CD14-positive monocyte (primary cell): ENCODE measurements at regions not wholly inside any gene's neighbourhood (a gene's known extent, or its start where the extent isn't known, plus 50 kb on each side); places are given as distances from the start of the nearest gene placed in this dataset. TPM values are rescaled to one million over a fixed set of nuclear protein-coding genes. Genes with fewer than 3 reads are reported as not detected.

Experiments
- DNase-seq, 3 donors: peaks; one replicate each; pipeline ENCODE4 v3.0.0-alpha.2; 2011 to 2022
- H2AFZ ChIP-seq: 2 replicates; pipeline ENCODE4 v1.6.0; 2012; ENCODE audit warnings: mild to moderate bottlenecking, low read depth, low read length, inconsistent platforms; ENCODE audit not compliant: insufficient read depth, poor library complexity, severe bottlenecking
- H3K27ac ChIP-seq, 2 donors: 1 replicate in 1 of 2; 2 replicates in 1 of 2; pipeline ENCODE4 v1.5.1; 2012 to 2013; ENCODE audit warnings: low read length in 2 of 2, control low read depth in 1 of 2, inconsistent platforms in 1 of 2, low read depth in 1 of 2, mild to moderate bottlenecking in 1 of 2
- H3K27me3 ChIP-seq, 2 donors: one replicate each; pipeline versions ENCODE4 v1.6.0 to v1.6.1; 2011 to 2013; ENCODE audit warnings: low read length in 2 of 2; ENCODE audit not compliant: control insufficient read depth in 2 of 2, insufficient read depth in 2 of 2
- H3K36me3 ChIP-seq, 2 donors: replicated peaks in 1 of 2; 1 replicate in 1 of 2; 2 replicates in 1 of 2; pipeline versions ENCODE4 v1.5.1 to v1.6.1; 2012 to 2013; ENCODE audit warnings: low read length in 2 of 2, control low read depth in 1 of 2, inconsistent platforms in 1 of 2, mild to moderate bottlenecking in 1 of 2; ENCODE audit not compliant: insufficient read depth in 2 of 2, control insufficient read depth in 1 of 2
- H3K4me1 ChIP-seq, 2 donors: 1 replicate in 1 of 2; 2 replicates in 1 of 2; pipeline versions ENCODE4 v1.5.1 to v1.6.1; 2012 to 2013; ENCODE audit warnings: low read length in 2 of 2, control low read depth in 1 of 2, inconsistent platforms in 1 of 2, mild to moderate bottlenecking in 1 of 2, moderate library complexity in 1 of 2; ENCODE audit not compliant: insufficient read depth in 2 of 2, control insufficient read depth in 1 of 2
- H3K4me2 ChIP-seq: replicated peaks from 2 replicates; pipeline ENCODE3; 2012; ENCODE audit warnings: low read length, moderate library complexity, mild to moderate bottlenecking; ENCODE audit not compliant: poor library complexity, severe bottlenecking; ENCODE audit errors: extremely low read depth
- H3K4me3 ChIP-seq, 3 experiments: fragments of 200-600 bp in 1 of 3; sonication (generic) in 1 of 3; replicated peaks in 1 of 3; 1 replicate in 2 of 3; 2 replicates in 1 of 3; pipeline ENCODE4 v1.5.1; 2011 to 2013; ENCODE audit warnings: low read length in 3 of 3, mild to moderate bottlenecking in 3 of 3, control low read depth in 2 of 3, low read depth in 2 of 3, inconsistent platforms in 1 of 3, moderate library complexity in 1 of 3
- H3K79me2 ChIP-seq: 2 replicates; pipeline ENCODE4 v1.6.0; 2012; ENCODE audit warnings: mild to moderate bottlenecking, control low read depth, inconsistent platforms, low read length, moderate library complexity; ENCODE audit not compliant: insufficient read depth
- H3K9ac ChIP-seq: 2 replicates; pipeline ENCODE4 v1.6.0; 2017; ENCODE audit warnings: low read length, mild to moderate bottlenecking; ENCODE audit not compliant: insufficient read depth, poor library complexity, severe bottlenecking
- H3K9me3 ChIP-seq, 2 donors: replicated peaks in 1 of 2; 1 replicate in 1 of 2; 2 replicates in 1 of 2; pipeline versions ENCODE4 v1.5.1 to v1.6.1; 2012 to 2013; ENCODE audit warnings: low read length in 2 of 2, control low read depth in 1 of 2; ENCODE audit not compliant: control insufficient read depth in 1 of 2, insufficient read depth in 1 of 2
- H4K20me1 ChIP-seq: 2 replicates; pipeline ENCODE4 v1.6.0; 2012; ENCODE audit warnings: mild to moderate bottlenecking, low read length, control low read depth, moderate library complexity; ENCODE audit not compliant: insufficient read depth
- H3K27ac Mint-ChIP-seq, 7 donors: one replicate each; pipeline ENCODE4 v1.8.0; 2020; ENCODE audit warnings: mild to moderate bottlenecking in 7 of 7, mixed read lengths in 7 of 7, moderate library complexity in 6 of 7, inconsistent platforms in 2 of 7
- H3K27me3 Mint-ChIP-seq, 3 donors: one replicate each; pipeline ENCODE4 v1.8.0; 2021 to 2022; ENCODE audit warnings: low read depth in 3 of 3, mild to moderate bottlenecking in 3 of 3, mixed read lengths in 3 of 3, moderate library complexity in 3 of 3, inconsistent platforms in 1 of 3
- H3K36me3 Mint-ChIP-seq, 2 donors: one replicate each; pipeline ENCODE4 v1.8.0; 2020; ENCODE audit warnings: mixed read lengths in 2 of 2, inconsistent platforms in 1 of 2, mild to moderate bottlenecking in 1 of 2
- H3K4me1 Mint-ChIP-seq: one replicate; pipeline ENCODE4 v1.8.0; 2020; ENCODE audit warnings: mild to moderate bottlenecking, mixed read lengths
- H3K4me3 Mint-ChIP-seq, 2 donors: one replicate each; pipeline ENCODE4 v1.8.0; 2020; ENCODE audit warnings: mild to moderate bottlenecking in 2 of 2, mixed read lengths in 2 of 2, moderate library complexity in 1 of 2
- H3K9me3 Mint-ChIP-seq, 7 donors: one replicate each; pipeline ENCODE4 v1.8.0; 2020 to 2022; ENCODE audit warnings: mixed read lengths in 7 of 7, mild to moderate bottlenecking in 6 of 7, moderate library complexity in 6 of 7, inconsistent platforms in 2 of 7
- CTCF ChIP-seq: fragments of 200-600 bp; IDR thresholded peaks from one replicate; pipeline ENCODE4 v1.8.0; 2022; ENCODE audit warnings: antibody characterized with exemption, mild to moderate bottlenecking
- whole genome bisulfite sequencing: methylation state at CpG from one replicate; pipeline ENCODE4 v1.1.5; 2013; ENCODE audit warnings: missing lambda C conversion rate; ENCODE audit not compliant: insufficient coverage; 5-methylcytosine and 5-hydroxymethylcytosine counted together
- intact Hi-C, 2 donors: fragments of 100-400 bp; cut with micrococcal nuclease; formaldehyde crosslinking; loops; one replicate each; pipeline versions ENCODE4 v1.15.0 to v1.15.1; 2023
- small RNA-seq: library from RNA; depleted of rRNA; stranded (forward); fragments of <200 nt; gene quantifications from one replicate; pipeline ENCODE3, GENCODE V24; 2012; ENCODE audit warnings: low read depth; ENCODE audit not compliant: insufficient read length

GRCh38 chr6:98782772-98783171 is 51.6 kb upstream of the POU3F2 start:
- Histone ChIP-seq H4K20me1 (no peaks in the 10 kb centered on the region), H3K27me3 (no peaks in the 10 kb centered on the region), H3K4me1 (no peaks in the 10 kb centered on the region), H3K4me3 (no peak overlapping the region), H2AFZ (no peak overlapping the region), H3K36me3 (no peaks in the 10 kb centered on the region), H3K4me2 (no peak overlapping the region), H3K79me2 (no peaks in the 10 kb centered on the region), H3K9me3 (no peaks in the 10 kb centered on the region), H3K9ac (no peak overlapping the region), H3K27ac (no peak overlapping the region)
- DNase-seq: no peak
- H3K4me3 Mint-ChIP-seq: no peak overlapping the region
- no CpG with 5 or more reads among the region's 2 CpGs for WGBS
- no peak overlapping the region for H3K27ac Mint-ChIP-seq
- no peaks in the 10 kb centered on the region for H3K4me1 Mint-ChIP-seq
- H3K9me3 Mint-ChIP-seq: peaks cover 0 to 3% (median 0%) of the 10 kb centered on the region in 7 donors
- no peak for TF ChIP-seq CTCF
- intact Hi-C loops: no loop called here
- no peaks in the 10 kb centered on the region for H3K36me3 Mint-ChIP-seq
- H3K27me3 Mint-ChIP-seq: peaks cover 4 to 13% (median 5%) of the 10 kb centered on the region in 3 donors

GRCh38 chr6:98783578-98783977 is 50.8 kb upstream of the POU3F2 start:
- no peaks in the 10 kb centered on the region for H3K27me3 ChIP-seq
- peaks cover 0 to 3% (median 0%) of the 10 kb centered on the region in 7 donors for H3K9me3 Mint-ChIP-seq
- H3K4me3 Mint-ChIP-seq: no peak overlapping the region
- no peak overlapping the region for H3K9ac ChIP-seq
- no peaks in the 10 kb centered on the region for H3K36me3 Mint-ChIP-seq
- no peaks in the 10 kb centered on the region for H3K9me3 ChIP-seq
- H3K27ac ChIP-seq: no peak overlapping the region
- no peaks in the 10 kb centered on the region for H3K4me1 Mint-ChIP-seq
- no peaks in the 10 kb centered on the region for H3K79me2 ChIP-seq
- H3K4me2 ChIP-seq: no peak overlapping the region
- intact Hi-C loops: no loop called here
- H3K27me3 Mint-ChIP-seq: peaks cover 4 to 14% (median 6%) of the 10 kb centered on the region in 3 donors
- WGBS: no CpG with 5 or more reads among the region's 2 CpGs
- no peaks in the 10 kb centered on the region for H4K20me1 ChIP-seq
- no peak overlapping the region for H3K4me3 ChIP-seq
- no peak for TF ChIP-seq CTCF
- no peaks in the 10 kb centered on the region for H3K36me3 ChIP-seq
- no peak overlapping the region for H3K27ac Mint-ChIP-seq
- no peaks in the 10 kb centered on the region for H3K4me1 ChIP-seq
- H2AFZ ChIP-seq: no peak overlapping the region
- DNase-seq: no peak

Small RNAs in the stretch of these regions (small RNA-seq; reads per million reads assigned to genes)
- gene AL589826.1 (not detected), gene MIR2113 (not detected)
